Activated T-cell treated with anti-CD3 and anti-CD28 coated beads, Interleukin-2, amount 50 U/mL, for 24 hours (primary cell): ENCODE measurements at regions not wholly inside any gene's neighbourhood (a gene's known extent, or its start where the extent isn't known, plus 50 kb on each side); places are given as distances from the start of the nearest gene placed in this dataset.
A peak's percentile ranks its signal among the peaks of the same experiment; 100 is the strongest.

Source experiments
- DNase-seq: peaks from one replicate; pipeline ENCODE4 v3.0.0-alpha.2; 2020
- H3K27ac Mint-ChIP-seq: 2 replicates; pipeline ENCODE4 v1.8.0; 2020; ENCODE audit warnings: mild to moderate bottlenecking, mixed read lengths
- H3K27me3 Mint-ChIP-seq: 2 replicates; pipeline ENCODE4 v1.8.0; 2020; ENCODE audit warnings: mixed read lengths
- H3K36me3 Mint-ChIP-seq: 2 replicates; pipeline ENCODE4 v1.8.0; 2020; ENCODE audit warnings: low read depth, mixed read lengths
- H3K4me1 Mint-ChIP-seq: 2 replicates; pipeline ENCODE4 v1.8.0; 2020; ENCODE audit warnings: low read depth, mixed read lengths
- H3K4me3 Mint-ChIP-seq: 2 replicates; pipeline ENCODE4 v1.8.0; 2020; ENCODE audit warnings: mild to moderate bottlenecking, moderate library complexity, mixed read lengths
- H3K9me3 Mint-ChIP-seq: 2 replicates; pipeline ENCODE4 v1.8.0; 2020; ENCODE audit warnings: mixed read lengths

GRCh38 chr10:3948843-3949242 lies 163.8 kb upstream of the KLF6 start:
- no peaks in the 10 kb centered on the region for H3K27me3 Mint-ChIP-seq
- DNase-seq, result peak; percentile 59
- no peaks in the 10 kb centered on the region for H3K9me3 Mint-ChIP-seq
- H3K36me3 Mint-ChIP-seq, result peaks cover 4% of the 10 kb centered on the region
- H3K4me1 Mint-ChIP-seq, result peaks cover 62% of the 10 kb centered on the region
- H3K4me3 Mint-ChIP-seq, result peak overlapping the region; percentile 40
- peak overlapping the region; percentile 87 for H3K27ac Mint-ChIP-seq

GRCh38 chr10:3946234-3947229 lies 161.5 kb upstream of the KLF6 start:
- Mint-ChIP-seq H3K27me3 (no peaks in the 10 kb centered on the region), H3K27ac (peak overlapping the region; percentile 83), H3K4me1 (peaks cover 81% of the 10 kb centered on the region), H3K4me3 (peak overlapping the region; percentile 50), H3K9me3 (no peaks in the 10 kb centered on the region), H3K36me3 (peaks cover 4% of the 10 kb centered on the region)
- no peak for DNase-seq

DNA sequence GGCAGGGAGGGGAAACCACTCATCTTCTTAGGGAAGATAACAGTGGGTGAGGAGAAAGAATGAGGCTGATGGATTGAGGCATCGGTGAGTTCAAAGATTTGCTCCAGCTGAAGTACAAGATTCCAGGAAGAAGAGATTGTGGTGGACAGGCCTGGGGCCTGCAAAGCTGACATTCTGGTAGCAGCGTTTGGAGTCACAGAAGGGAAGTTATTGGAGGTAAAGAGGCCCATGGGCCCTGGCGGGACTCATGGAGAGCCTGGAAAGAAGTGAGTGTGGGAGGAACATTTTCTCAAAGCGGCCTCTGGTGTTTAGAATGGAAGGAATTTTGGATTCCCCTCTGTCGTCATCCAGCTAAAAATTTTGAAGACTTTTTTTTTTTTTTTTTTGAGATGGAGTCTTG lies 160.0 kb upstream of the KLF6 start:
- H3K4me3 Mint-ChIP-seq, result peak overlapping the region; percentile 21
- no peak for DNase-seq
- peaks cover 4% of the 10 kb centered on the region for H3K36me3 Mint-ChIP-seq
- H3K27me3 Mint-ChIP-seq, result no peaks in the 10 kb centered on the region
- H3K9me3 Mint-ChIP-seq, result no peaks in the 10 kb centered on the region
- peaks cover 71% of the 10 kb centered on the region for H3K4me1 Mint-ChIP-seq
- H3K27ac Mint-ChIP-seq, result peak overlapping the region; percentile 73

DNA sequence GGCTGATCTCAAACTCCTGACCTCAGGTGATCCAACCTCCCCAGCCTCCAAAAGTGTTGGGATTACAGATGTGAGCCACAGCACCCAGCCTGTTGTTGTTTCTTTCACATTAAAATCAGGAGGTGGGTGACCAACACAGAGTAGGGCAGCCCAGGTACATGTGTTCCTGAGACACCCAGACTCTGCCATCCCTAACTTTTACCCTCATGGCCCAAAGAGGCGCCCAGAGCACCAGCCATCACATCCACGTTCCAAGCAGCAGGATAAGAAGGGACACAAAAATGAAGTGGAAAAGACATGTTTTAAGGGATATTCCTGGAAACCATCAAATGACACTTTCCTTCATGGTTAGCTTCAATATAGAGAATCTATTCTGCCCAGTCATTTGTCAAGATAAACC lies 159.6 kb upstream of the KLF6 start:
- no peaks in the 10 kb centered on the region for H3K9me3 Mint-ChIP-seq
- H3K4me1 Mint-ChIP-seq, result peaks cover 67% of the 10 kb centered on the region
- peaks cover 4% of the 10 kb centered on the region for H3K36me3 Mint-ChIP-seq
- H3K27ac Mint-ChIP-seq, result peak overlapping the region; percentile 73
- peak overlapping the region; percentile 21 for H3K4me3 Mint-ChIP-seq
- no peak for DNase-seq
- no peaks in the 10 kb centered on the region for H3K27me3 Mint-ChIP-seq

- Mint-ChIP-seq H3K4me1 (peaks cover 59% of the 10 kb centered on the region), H3K9me3 (no peaks in the 10 kb centered on the region), H3K27ac (peak overlapping the region; percentile 12), H3K36me3 (peaks cover 4% of the 10 kb centered on the region), H3K4me3 (peak overlapping the region; percentile 58), H3K27me3 (no peaks in the 10 kb centered on the region)
- no peak for DNase-seq
Observed at GRCh38 chr10:3943695-3944257, 158.8 kb upstream of the KLF6 start.

DNA sequence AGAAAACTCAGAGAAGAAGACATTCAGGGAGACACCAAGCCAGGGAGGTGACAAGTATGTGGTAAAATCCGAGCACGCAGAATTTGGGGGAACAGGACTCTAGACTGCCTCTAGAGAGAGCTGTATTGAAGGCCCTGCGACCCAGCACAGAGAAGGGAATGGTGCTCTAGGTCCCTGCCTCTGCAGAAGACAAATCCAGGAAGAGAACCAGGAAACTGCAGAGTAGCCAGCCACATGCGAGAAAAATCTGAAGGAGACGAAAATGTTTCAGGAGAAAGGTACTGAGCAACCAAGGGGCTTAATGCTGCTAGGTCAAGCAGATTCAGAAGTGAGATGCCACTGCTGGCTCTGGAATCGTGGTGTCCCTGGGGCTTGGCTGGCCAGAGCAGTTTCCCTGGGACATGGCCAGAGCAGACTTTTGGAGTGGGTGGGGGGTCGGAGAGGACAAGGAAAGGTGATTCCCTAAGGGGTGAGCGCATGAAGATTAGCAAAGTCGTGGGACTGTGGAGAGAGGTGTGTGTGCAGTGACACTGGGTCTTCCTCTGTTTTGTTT lies 158.0 kb upstream of the KLF6 start:
- H3K36me3 Mint-ChIP-seq, result peaks cover 4% of the 10 kb centered on the region
- H3K4me3 Mint-ChIP-seq, result peak overlapping the region; percentile 58
- H3K27me3 Mint-ChIP-seq, result no peaks in the 10 kb centered on the region
- no peaks in the 10 kb centered on the region for H3K9me3 Mint-ChIP-seq
- peak overlapping the region; percentile 12 for H3K27ac Mint-ChIP-seq
- no peak for DNase-seq
- peaks cover 51% of the 10 kb centered on the region for H3K4me1 Mint-ChIP-seq

- Mint-ChIP-seq H3K4me3 (no peak overlapping the region), H3K9me3 (peaks cover 6% of the 10 kb centered on the region), H3K27me3 (no peaks in the 10 kb centered on the region), H3K4me1 (peaks cover 47% of the 10 kb centered on the region), H3K36me3 (peaks cover 7% of the 10 kb centered on the region), H3K27ac (no peak overlapping the region)
- DNase-seq, result no peak
Observed at GRCh38 chr10:3941676-3942075, 156.7 kb upstream of the KLF6 start.

GRCh38 chr10:3936422-3937040 lies 151.5 kb upstream of the KLF6 start:
- H3K4me1 Mint-ChIP-seq, result peaks cover 54% of the 10 kb centered on the region
- DNase-seq, result no peak
- peaks cover 2% of the 10 kb centered on the region for H3K36me3 Mint-ChIP-seq
- no peak overlapping the region for H3K4me3 Mint-ChIP-seq
- peak overlapping the region; percentile 56 for H3K27ac Mint-ChIP-seq
- no peaks in the 10 kb centered on the region for H3K27me3 Mint-ChIP-seq
- H3K9me3 Mint-ChIP-seq, result peaks cover 14% of the 10 kb centered on the region

DNA sequence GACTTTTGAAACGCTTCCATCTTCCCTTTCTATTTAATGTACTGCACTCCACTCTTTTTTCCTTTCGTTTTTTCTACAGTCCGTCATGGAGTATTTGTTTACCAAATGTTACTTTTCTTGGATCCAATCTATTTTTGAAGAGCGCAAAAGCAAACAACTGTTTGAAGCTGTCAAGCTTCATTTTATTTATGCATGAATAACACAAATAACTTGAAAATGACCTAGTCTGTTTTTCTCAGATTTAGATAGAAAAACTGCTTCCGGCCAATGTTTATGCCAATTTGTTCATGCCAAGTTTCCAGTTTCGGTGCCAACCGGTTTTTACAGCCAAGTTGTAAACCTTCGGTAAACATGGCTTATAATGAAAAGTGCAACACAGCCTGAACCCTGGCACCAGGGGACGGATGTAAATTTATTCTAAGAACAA lies 150.9 kb upstream of the KLF6 start:
- H3K27ac Mint-ChIP-seq, result peak overlapping the region; percentile 92
- H3K4me3 Mint-ChIP-seq, result no peak overlapping the region
- H3K36me3 Mint-ChIP-seq, result peaks cover 2% of the 10 kb centered on the region
- peaks cover 14% of the 10 kb centered on the region for H3K9me3 Mint-ChIP-seq
- H3K4me1 Mint-ChIP-seq, result peaks cover 51% of the 10 kb centered on the region
- no peak for DNase-seq
- no peaks in the 10 kb centered on the region for H3K27me3 Mint-ChIP-seq

GRCh38 chr10:3935141-3935540 lies 150.1 kb upstream of the KLF6 start:
- Mint-ChIP-seq H3K9me3 (peaks cover 14% of the 10 kb centered on the region), H3K4me3 (peak overlapping the region; percentile 36), H3K4me1 (peaks cover 51% of the 10 kb centered on the region), H3K36me3 (peaks cover 2% of the 10 kb centered on the region), H3K27me3 (no peaks in the 10 kb centered on the region), H3K27ac (peak overlapping the region; percentile 92)
- DNase-seq, result peak; percentile 80

DNA sequence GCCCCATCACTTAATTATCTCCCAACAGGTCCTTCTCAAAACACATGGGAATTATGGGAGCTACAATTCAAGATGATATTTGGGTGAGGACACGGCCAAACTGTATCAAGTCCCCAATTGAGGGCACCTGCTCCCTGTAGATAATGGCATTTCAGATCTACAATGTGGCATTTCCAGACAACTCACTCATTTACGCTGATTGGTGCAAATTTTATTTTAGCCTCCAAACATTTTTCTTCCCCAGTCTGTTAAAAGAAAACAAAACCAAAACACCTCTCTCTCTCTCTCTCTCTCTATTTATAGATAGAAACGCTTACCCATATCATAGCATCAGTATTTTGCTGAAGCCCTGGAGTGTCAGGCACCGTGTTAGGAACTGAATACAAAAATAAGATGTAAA lies 148.7 kb upstream of the KLF6 start:
- DNase-seq, result no peak
- Mint-ChIP-seq H3K27ac (peak overlapping the region; percentile 92), H3K9me3 (peaks cover 14% of the 10 kb centered on the region), H3K27me3 (no peaks in the 10 kb centered on the region), H3K4me1 (peaks cover 51% of the 10 kb centered on the region), H3K4me3 (no peak overlapping the region), H3K36me3 (peaks cover 2% of the 10 kb centered on the region)

DNA sequence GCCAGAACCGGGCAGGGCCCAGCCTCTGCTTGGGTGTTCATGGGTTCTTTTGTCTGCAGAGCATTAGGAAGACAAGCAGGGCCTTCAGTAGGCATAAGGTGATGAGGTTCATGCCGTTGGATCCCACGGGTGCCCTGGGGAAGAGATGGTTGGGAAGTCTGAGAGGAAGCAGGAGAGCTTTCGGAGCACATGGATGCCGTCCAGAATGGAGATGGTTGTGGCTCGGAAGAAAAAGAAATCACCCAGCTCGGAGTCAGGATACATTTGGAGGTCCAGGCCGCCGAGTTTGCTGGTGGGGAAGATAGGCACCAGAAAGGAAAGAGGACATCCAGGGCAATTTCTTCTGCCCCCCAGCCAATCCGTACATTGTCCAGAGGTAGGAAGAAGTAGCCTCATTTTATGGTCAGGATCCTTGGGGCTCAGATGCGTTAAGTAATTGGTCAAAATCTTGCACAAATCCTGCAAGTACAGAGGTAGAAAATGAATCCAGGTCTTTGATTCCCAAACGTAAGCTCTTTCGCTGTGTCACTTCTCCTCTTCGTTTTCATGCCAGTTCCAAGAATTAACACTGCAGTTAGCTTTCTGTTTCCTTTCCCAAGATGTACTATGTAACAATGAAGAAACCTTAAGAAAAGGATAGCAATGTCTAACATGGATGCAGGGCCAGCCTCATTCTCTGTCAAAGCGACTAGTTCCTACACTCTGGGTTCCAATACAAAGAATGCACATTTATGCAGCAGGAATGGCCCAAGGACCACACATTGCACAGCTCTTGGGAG lies 147.8 kb upstream of the KLF6 start:
- Mint-ChIP-seq H3K4me3 (no peak overlapping the region), H3K27me3 (no peaks in the 10 kb centered on the region), H3K27ac (peak overlapping the region; percentile 92), H3K9me3 (peaks cover 14% of the 10 kb centered on the region), H3K36me3 (peaks cover 2% of the 10 kb centered on the region), H3K4me1 (peaks cover 53% of the 10 kb centered on the region)
- DNase-seq, result no peak

- peak overlapping the region; percentile 35 for H3K27ac Mint-ChIP-seq
Observed at GRCh38 chr10:3931901-3932300, 146.9 kb upstream of the KLF6 start.

GRCh38 chr10:3931224-3931623 lies 146.2 kb upstream of the KLF6 start:
- peaks cover 7% of the 10 kb centered on the region for H3K9me3 Mint-ChIP-seq
- no peaks in the 10 kb centered on the region for H3K27me3 Mint-ChIP-seq
- H3K27ac Mint-ChIP-seq, result no peak overlapping the region
- H3K36me3 Mint-ChIP-seq, result no peaks in the 10 kb centered on the region
- DNase-seq, result no peak
- H3K4me1 Mint-ChIP-seq, result peaks cover 52% of the 10 kb centered on the region
- no peak overlapping the region for H3K4me3 Mint-ChIP-seq

More at GRCh38 chr10:3931901-3932300, 146.9 kb upstream of the KLF6 start:
- Mint-ChIP-seq H3K9me3 (peaks cover 9% of the 10 kb centered on the region), H3K27me3 (no peaks in the 10 kb centered on the region), H3K36me3 (no peaks in the 10 kb centered on the region), H3K4me3 (no peak overlapping the region), H3K4me1 (peaks cover 52% of the 10 kb centered on the region)
- no peak for DNase-seq
